ENCODE measurements at regions not wholly inside any gene's neighbourhood (a gene's known extent, or its start where the extent isn't known, plus 50 kb on each side); places are given as distances from the start of the nearest gene placed in this dataset.

DNA sequence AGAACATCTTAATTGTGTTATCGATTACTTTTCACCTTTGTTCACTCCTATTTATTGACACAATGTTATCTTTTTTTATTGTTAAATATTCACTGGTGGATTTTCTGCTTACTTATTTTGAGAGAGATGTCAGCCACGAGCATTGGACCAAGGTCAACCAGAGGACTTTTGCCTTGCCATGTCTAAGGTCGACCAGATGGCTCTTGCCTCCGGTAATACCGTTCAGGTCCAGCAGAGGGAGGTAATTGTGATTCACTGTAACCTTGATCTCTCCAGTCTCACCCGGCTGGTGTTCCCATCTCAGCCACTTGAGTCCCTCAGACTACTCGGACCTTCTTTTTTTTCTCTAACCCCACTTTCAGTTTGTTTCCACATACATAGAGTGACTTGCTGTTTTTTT, 1438.1 kb downstream of the UQCRFS1 start:
- no peak for DNase-seq (ENCODE audit: low spot score in 2 of 2)
- Histone ChIP-seq H3K36me3 (peaks cover 17 to 27% of the 10 kb centered on the region in 2 donors), H3K4me3 (no peak overlapping the region), H3K4me1 (no peaks in the 10 kb centered on the region), H3K27ac (no peak overlapping the region), H3K9me3 (peaks cover 47 to 99% of the 10 kb centered on the region in 2 donors), H3K27me3 (no peaks in the 10 kb centered on the region)
- TF ChIP-seq, protein P1, sequence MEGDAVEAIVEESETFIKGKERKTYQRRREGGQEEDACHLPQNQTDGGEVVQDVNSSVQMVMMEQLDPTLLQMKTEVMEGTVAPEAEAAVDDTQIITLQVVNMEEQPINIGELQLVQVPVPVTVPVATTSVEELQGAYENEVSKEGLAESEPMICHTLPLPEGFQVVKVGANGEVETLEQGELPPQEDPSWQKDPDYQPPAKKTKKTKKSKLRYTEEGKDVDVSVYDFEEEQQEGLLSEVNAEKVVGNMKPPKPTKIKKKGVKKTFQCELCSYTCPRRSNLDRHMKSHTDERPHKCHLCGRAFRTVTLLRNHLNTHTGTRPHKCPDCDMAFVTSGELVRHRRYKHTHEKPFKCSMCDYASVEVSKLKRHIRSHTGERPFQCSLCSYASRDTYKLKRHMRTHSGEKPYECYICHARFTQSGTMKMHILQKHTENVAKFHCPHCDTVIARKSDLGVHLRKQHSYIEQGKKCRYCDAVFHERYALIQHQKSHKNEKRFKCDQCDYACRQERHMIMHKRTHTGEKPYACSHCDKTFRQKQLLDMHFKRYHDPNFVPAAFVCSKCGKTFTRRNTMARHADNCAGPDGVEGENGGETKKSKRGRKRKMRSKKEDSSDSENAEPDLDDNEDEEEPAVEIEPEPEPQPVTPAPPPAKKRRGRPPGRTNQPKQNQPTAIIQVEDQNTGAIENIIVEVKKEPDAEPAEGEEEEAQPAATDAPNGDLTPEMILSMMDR (IDR thresholded peaks at IDR 0.05) = no peak
- intact Hi-C loops (cut with DNase I) = no loop called here

DNA sequence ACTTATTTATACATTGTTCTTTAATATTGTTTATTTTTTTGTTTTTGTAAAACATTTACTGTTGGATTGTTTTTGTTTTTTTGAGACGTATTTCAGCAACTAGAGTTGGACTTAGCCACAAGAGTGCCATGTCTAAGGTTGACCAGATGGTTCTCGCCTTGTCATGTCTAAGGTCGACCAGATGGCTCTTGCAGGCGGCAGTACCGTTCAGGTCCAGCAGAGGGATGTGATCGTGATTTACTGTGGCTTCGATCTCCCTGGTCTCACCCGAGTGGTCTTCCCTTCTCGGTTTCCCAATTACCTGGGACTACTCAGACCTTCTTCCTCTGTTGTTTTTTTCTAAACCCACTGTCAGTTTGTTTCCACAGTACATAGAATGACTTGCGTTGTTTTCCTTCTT, 1438.6 kb downstream of the UQCRFS1 start:
- Histone ChIP-seq H3K4me1 (no peaks in the 10 kb centered on the region), H3K9me3 (peaks cover 52 to 100% of the 10 kb centered on the region in 2 donors), H3K27me3 (no peaks in the 10 kb centered on the region), H3K36me3 (peaks cover 17 to 27% of the 10 kb centered on the region in 2 donors), H3K27ac (no peak overlapping the region), H3K4me3 (no peak overlapping the region)
- intact Hi-C loops (cut with DNase I) = no loop called here
- DNase-seq (ENCODE audit: low spot score in 2 of 2) = no peak
- TF ChIP-seq, protein P1 (IDR thresholded peaks at IDR 0.05) = no peak

DNA sequence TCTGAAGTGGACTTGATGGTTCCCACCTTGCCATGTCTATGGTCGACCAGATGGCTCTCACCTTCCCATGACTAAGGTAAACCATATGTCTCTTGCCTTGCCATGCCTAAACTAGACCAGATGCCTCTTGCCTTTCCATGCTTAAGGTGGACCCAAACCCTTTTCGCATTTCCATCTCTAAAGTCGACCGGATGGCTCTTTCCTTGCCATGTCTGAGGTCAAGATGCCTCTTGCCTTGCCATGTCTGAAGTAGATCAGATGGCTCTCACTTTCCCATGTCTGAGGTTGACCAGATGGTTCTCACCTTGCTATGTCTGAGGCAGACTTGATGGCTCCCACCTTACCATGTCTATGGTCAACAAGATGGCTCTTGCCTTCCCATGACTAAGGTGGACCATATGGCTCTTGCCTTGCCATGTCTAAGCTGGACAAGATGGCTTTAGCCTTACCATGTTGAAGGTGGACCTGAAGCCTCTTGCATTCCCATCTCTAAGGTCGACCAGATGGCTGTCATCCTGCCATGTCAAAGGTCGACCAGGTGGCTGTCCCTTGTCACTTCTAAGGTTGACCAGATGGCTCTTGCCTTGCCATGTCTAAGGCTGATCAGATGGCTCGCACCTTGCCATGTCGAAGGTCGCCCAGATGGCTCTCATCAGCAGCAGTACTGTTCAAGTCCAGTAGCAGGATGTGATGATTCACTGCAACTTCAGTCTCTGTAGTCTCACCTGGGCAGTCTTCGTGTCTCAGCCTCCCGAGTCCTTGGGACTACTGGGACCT, 1439.4 kb downstream of the UQCRFS1 start:
- TF ChIP-seq, protein P1 (IDR thresholded peaks at IDR 0.05) = no peak
- no peak overlapping the region for H3K27ac ChIP-seq
- DNase-seq (ENCODE audit: low spot score in 2 of 2) = no peak
- no peak overlapping the region for H3K4me3 ChIP-seq
- peaks cover 59 to 100% of the 10 kb centered on the region in 2 donors for H3K9me3 ChIP-seq
- peaks cover 15 to 27% of the 10 kb centered on the region in 2 donors for H3K36me3 ChIP-seq
- H3K27me3 ChIP-seq = no peaks in the 10 kb centered on the region
- intact Hi-C loops (cut with DNase I) = no loop called here
- H3K4me1 ChIP-seq = no peaks in the 10 kb centered on the region

DNA sequence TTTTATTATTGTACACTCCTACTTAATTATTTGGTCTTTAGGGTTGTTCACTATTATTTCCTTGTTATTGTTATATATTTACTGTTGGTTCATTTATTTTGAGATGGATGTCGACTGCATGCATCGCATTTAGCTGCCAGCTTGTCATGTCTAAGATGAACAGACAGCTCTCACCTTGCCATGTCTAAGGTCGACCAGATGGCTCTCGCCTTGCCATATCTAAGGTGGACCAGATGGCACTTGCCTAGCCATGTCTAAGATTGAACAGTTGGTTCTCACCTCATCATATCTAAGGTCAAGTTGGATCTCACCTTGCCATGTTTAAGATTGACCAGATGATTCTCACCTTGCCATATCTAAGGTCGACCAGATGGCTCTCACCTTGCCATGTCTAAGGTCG, 1440.9 kb downstream of the UQCRFS1 start:
- Histone ChIP-seq H3K4me1 (no peaks in the 10 kb centered on the region), H3K36me3 (peaks cover 15 to 16% of the 10 kb centered on the region in 2 donors), H3K27ac (no peak overlapping the region), H3K27me3 (no peaks in the 10 kb centered on the region), H3K9me3 (peaks cover 72 to 100% of the 10 kb centered on the region in 2 donors), H3K4me3 (no peak overlapping the region)
- TF ChIP-seq, protein P1 (IDR thresholded peaks at IDR 0.05) = no peak
- intact Hi-C loops (cut with DNase I) = no loop called here
- DNase-seq (ENCODE audit: low spot score in 2 of 2) = no peak

DNA sequence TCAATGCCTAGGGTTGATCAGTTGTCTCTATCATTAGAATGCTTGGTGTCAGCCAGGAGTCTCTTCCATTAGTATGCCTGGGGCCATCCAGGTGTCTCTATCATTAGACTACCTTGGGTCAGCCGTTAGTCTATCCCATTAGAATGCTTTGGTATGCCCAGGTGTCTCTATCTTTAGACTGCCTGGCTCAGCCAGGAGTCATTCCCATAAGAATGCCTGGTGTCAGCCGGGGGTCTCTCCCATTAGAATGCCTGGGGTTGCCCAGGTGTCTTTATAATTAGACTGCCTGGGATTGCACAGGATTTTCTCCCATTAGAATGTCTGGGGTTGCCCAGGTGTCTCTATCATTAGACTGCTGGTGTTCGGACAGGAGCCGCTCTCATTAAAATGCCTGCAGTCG, 1442.9 kb downstream of the UQCRFS1 start:
- DNase-seq (ENCODE audit: low spot score in 2 of 2) = no peak

More for the DNA sequence above, 1442.9 kb downstream of the UQCRFS1 start:
- intact Hi-C loops (cut with DNase I) = no loop called here
- TF ChIP-seq, protein P1 (IDR thresholded peaks at IDR 0.05) = no peak
- no peaks in the 10 kb centered on the region for H3K27me3 ChIP-seq
- peaks cover 74 to 100% of the 10 kb centered on the region in 2 donors for H3K9me3 ChIP-seq
- no peak overlapping the region for H3K27ac ChIP-seq
- H3K4me3 ChIP-seq = no peak overlapping the region
- no peaks in the 10 kb centered on the region for H3K4me1 ChIP-seq
- H3K36me3 ChIP-seq = peaks cover 4% of the 10 kb centered on the region in 2 donors
